Fibroblast of the aortic adventitia (primary cell): ENCODE measurements at regions not wholly inside any gene's neighbourhood (a gene's known extent, or its start where the extent isn't known, plus 50 kb on each side); places are given as distances from the start of the nearest gene placed in this dataset.

Source experiments
- DNase-seq: peaks from one replicate; pipeline ENCODE4 v3.0.0-alpha.2; 2010; ENCODE audit warnings: low read depth
- H3K4me3 ChIP-seq: 2 replicates; pipeline ENCODE4 v1.5.1; 2011; ENCODE audit warnings: low read depth, mild to moderate bottlenecking, control low read depth, low read length, moderate library complexity
- CTCF ChIP-seq: IDR thresholded peaks from 2 replicates; pipeline ENCODE4 v1.5.1; 2011; ENCODE audit warnings: mild to moderate bottlenecking, low read length, control low read depth, inconsistent platforms; ENCODE audit not compliant: insufficient read depth

GRCh38 chr17:77854759-77855745, 103.5 kb upstream of the TNRC6C start:
- TF ChIP-seq CTCF: no peak
- DNase-seq: no peak
- no peak overlapping the region for H3K4me3 ChIP-seq

- DNase-seq: no peak
These were observed 101.8 kb upstream of the TNRC6C start for GRCh38 chr17:77856551-77857305.

GRCh38 chr17:77857306-77857555, 101.3 kb upstream of the TNRC6C start:
- DNase-seq: no peak
- no peak for TF ChIP-seq CTCF
- H3K4me3 ChIP-seq: no peak overlapping the region

More at GRCh38 chr17:77856551-77857305, 101.8 kb upstream of the TNRC6C start:
- TF ChIP-seq CTCF: no peak
- no peak overlapping the region for H3K4me3 ChIP-seq

GRCh38 chr17:77857613-77858012, 100.9 kb upstream of the TNRC6C start:
- no peak for DNase-seq
- TF ChIP-seq CTCF: no peak
- H3K4me3 ChIP-seq: no peak overlapping the region

GRCh38 chr17:77858291-77859034, 100.0 kb upstream of the TNRC6C start:
- TF ChIP-seq CTCF: no peak
- no peak overlapping the region for H3K4me3 ChIP-seq
- no peak for DNase-seq

GRCh38 chr17:77859035-77859810, 99.3 kb upstream of the TNRC6C start:
- DNase-seq: peak; percentile 34

More at GRCh38 chr17:77859035-77859810, 99.3 kb upstream of the TNRC6C start:
- no peak for TF ChIP-seq CTCF
- no peak overlapping the region for H3K4me3 ChIP-seq
